WI38 (cell line): ENCODE measurements at regions not wholly inside any gene's neighbourhood (a gene's known extent, or its start where the extent isn't known, plus 50 kb on each side); places are given as distances from the start of the nearest gene placed in this dataset.

Experiments
- H3K4me3 ChIP-seq: 2 replicates; pipeline ENCODE4 v1.5.1; 2011; ENCODE audit warnings: low read depth, mild to moderate bottlenecking, control low read depth, low read length
- CTCF ChIP-seq: IDR thresholded peaks from 2 replicates; pipeline ENCODE4 v1.5.1; 2012; ENCODE audit warnings: low read depth, mild to moderate bottlenecking, control low read depth, low read length

DNA sequence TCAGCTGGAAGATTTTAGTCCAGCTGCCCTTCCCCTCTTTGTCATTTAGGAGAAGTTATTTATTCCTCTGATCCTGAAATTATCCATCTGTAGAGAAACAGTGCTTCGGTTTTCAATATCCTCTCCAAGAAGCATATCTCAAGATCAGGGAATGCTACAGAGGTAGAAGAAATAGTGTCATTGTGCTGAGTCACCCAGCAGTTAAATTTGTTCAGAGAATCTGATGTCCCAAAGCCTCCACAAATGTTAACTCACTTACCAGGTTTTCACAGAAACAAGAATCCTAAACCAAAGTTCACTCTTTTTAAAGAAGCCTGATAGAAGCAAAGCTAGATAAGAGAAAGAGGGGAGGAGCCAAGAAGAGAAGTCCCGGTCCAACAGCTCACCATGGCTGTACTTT lies 480.7 kb upstream of the GYPC start:
- no peak for TF ChIP-seq CTCF
- no peak overlapping the region for H3K4me3 ChIP-seq

- H3K4me3 ChIP-seq, result no peak overlapping the region
- no peak for TF ChIP-seq CTCF
Measured at GRCh38 chr2:126177479-126177878, 478.5 kb upstream of the GYPC start.

DNA sequence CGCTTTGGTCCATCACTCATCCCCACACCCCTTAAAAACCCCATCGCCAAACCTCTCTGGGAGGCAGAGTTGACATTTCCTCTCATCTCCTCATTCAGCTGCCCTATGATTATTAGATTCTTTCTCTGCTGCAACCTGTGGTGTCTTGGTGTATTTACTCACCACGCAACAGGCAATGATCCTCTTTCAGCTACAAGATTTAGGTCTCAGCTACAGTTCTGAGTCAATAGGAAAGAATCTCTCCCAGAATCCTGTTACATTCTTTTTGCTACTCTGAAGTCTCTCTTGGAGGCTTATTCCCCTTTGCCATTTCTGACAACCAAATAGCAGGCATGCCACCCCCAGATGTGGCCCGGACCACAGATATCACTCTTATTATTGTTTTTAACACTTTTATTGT lies 468.3 kb upstream of the GYPC start:
- no peak for TF ChIP-seq CTCF
- H3K4me3 ChIP-seq, result no peak overlapping the region

DNA sequence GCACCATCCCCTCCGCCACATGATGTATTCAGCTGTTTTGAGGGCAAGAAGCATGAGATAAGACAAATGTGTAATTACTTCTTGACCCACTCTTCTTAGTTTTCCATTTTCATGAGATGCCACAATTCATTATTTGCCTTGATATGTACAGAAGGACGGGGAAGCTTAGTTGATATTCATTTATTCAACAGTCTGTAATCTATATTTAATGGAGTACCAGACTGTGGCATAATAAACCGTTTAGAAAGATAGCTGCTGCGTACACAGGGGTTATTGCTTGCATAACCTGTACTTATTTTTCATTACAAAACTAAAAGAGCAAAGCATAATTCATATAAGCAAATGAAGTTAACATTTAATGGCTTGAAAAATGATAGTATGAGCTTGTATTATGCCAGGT lies 466.4 kb upstream of the GYPC start:
- TF ChIP-seq CTCF, result no peak
- H3K4me3 ChIP-seq, result no peak overlapping the region

DNA sequence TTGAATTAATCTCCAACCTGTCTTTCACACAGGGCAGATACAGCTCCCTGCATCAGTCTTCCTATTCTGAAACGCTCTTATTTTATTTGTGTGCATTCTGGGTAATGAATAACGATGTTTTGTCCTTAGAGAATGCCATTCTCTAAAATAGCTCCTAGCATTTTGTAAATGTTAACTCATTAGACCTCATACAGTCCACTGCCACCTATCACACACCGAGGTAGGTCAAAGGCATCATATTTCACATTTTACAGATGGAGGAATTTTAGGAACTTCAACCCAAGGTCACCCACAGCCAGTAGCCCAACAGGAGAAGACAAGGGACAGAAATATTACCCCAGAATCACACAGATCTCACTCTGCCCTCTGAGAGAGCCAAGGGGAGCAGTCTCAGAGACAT lies 455.4 kb upstream of the GYPC start:
- no peak overlapping the region for H3K4me3 ChIP-seq
- TF ChIP-seq CTCF, result no peak

GRCh38 chr2:126208266-126208665 lies 447.7 kb upstream of the GYPC start:
- TF ChIP-seq CTCF, result no peak
- H3K4me3 ChIP-seq, result no peak overlapping the region

GRCh38 chr2:126212735-126213134 lies 443.2 kb upstream of the GYPC start:
- no peak for TF ChIP-seq CTCF
- H3K4me3 ChIP-seq, result no peak overlapping the region
